ENCODE measurements at regions not wholly inside any gene's neighbourhood (a gene's known extent, or its start where the extent isn't known, plus 50 kb on each side); places are given as distances from the start of the nearest gene placed in this dataset.

- no peak for DNase-seq
- Histone ChIP-seq H3K9me3 (peaks cover 0 to 9% (median 0%) of the 10 kb centered on the region in 11 donors), H3K27me3 (peaks cover 0 to 10% (median 8%) of the 10 kb centered on the region in 7 donors), H3K36me3 (no peaks in the 10 kb centered on the region), H3K27ac (no peak overlapping the region), H3K4me3 (no peak overlapping the region), H3K4me1 (no peaks in the 10 kb centered on the region)
- no peak for ATAC-seq
- intact Hi-C loops (cut with DNase I): no loop called here
- 68 to 75% methylated on average over 5 to 6 of the region's 6 CpGs for WGBS, 2 donors
- TF ChIP-seq CTCF (IDR thresholded peaks at IDR 0.05): no peak
Observed at GRCh38 chr10:130761032-130761575, 550.4 kb downstream of the TCERG1L start.

- H3K36me3 ChIP-seq: no peaks in the 10 kb centered on the region
- H3K4me3 ChIP-seq: no peak overlapping the region
- WGBS, 2 donors: 78 to 80% methylated on average over 13 of the region's 13 CpGs
- H3K27me3 ChIP-seq: peaks cover 0 to 10% (median 8%) of the 10 kb centered on the region in 7 donors
- no peak for TF ChIP-seq CTCF (IDR thresholded peaks at IDR 0.05)
- ATAC-seq (no peak), DNase-seq (no peak)
- H3K27ac ChIP-seq: no peak overlapping the region
- intact Hi-C loops (cut with DNase I): no loop called here
- no peaks in the 10 kb centered on the region for H3K4me1 ChIP-seq
- peaks cover 0 to 9% (median 0%) of the 10 kb centered on the region in 11 donors for H3K9me3 ChIP-seq
Observed at GRCh38 chr10:130761788-130762301, 549.7 kb downstream of the TCERG1L start.

- Histone ChIP-seq H3K27ac (no peak overlapping the region), H3K27me3 (peaks cover 0 to 10% (median 8%) of the 10 kb centered on the region in 7 donors), H3K4me3 (no peak overlapping the region), H3K36me3 (no peaks in the 10 kb centered on the region), H3K4me1 (no peaks in the 10 kb centered on the region), H3K9me3 (peaks cover 0 to 10% (median 0%) of the 10 kb centered on the region in 11 donors)
- 66 to 79% methylated on average over 6 of the region's 6 CpGs for WGBS, 2 donors
- intact Hi-C loops (cut with DNase I): no loop called here
- no peak for ATAC-seq
- TF ChIP-seq CTCF (IDR thresholded peaks at IDR 0.05): no peak
- no peak for DNase-seq
Observed at GRCh38 chr10:130762491-130762890, 549.0 kb downstream of the TCERG1L start.

- TF ChIP-seq CTCF (IDR thresholded peaks at IDR 0.05): no peak
- peaks cover 0 to 10% (median 8%) of the 10 kb centered on the region in 7 donors for H3K27me3 ChIP-seq
- no peaks in the 10 kb centered on the region for H3K36me3 ChIP-seq
- no peak overlapping the region for H3K4me3 ChIP-seq
- H3K27ac ChIP-seq: no peak overlapping the region
- intact Hi-C loops (cut with DNase I): no loop called here
- no peak for ATAC-seq
- no peak for DNase-seq
- peaks cover 0 to 15% (median 0%) of the 10 kb centered on the region in 11 donors for H3K9me3 ChIP-seq
- WGBS, 2 donors: 81 to 82% methylated on average over 6 of the region's 6 CpGs
- H3K4me1 ChIP-seq: no peaks in the 10 kb centered on the region
Observed at GRCh38 chr10:130763071-130763470, 548.5 kb downstream of the TCERG1L start.
